T-helper 1 cell treated with Interleukin-12 subunit alpha and Interleukin-12 subunit beta and Interleukin-4 antibody, amounts not matched to agents 30 μg/mL and 1 μg/mL, for 36 hours (primary cell): ENCODE measurements at regions not wholly inside any gene's neighbourhood (a gene's known extent, or its start where the extent isn't known, plus 50 kb on each side); places are given as distances from the start of the nearest gene placed in this dataset.

ENCODE experiments used
- H3K27ac Mint-ChIP-seq: one replicate; pipeline ENCODE4 v1.8.0; 2021; ENCODE audit warnings: mild to moderate bottlenecking, mixed read lengths
- H3K27me3 Mint-ChIP-seq: one replicate; pipeline ENCODE4 v1.8.0; 2021; ENCODE audit warnings: low read depth, mixed read lengths
- H3K36me3 Mint-ChIP-seq: one replicate; pipeline ENCODE4 v1.8.0; 2021; ENCODE audit warnings: low read depth, mixed read lengths
- H3K4me1 Mint-ChIP-seq: one replicate; pipeline ENCODE4 v1.8.0; 2021; ENCODE audit warnings: low read depth, mixed read lengths
- H3K4me3 Mint-ChIP-seq: one replicate; pipeline ENCODE4 v1.8.0; 2021; ENCODE audit warnings: mild to moderate bottlenecking, moderate library complexity, mixed read lengths
- H3K9me3 Mint-ChIP-seq: one replicate; pipeline ENCODE4 v1.8.0; 2021; ENCODE audit warnings: mixed read lengths

- H3K4me1 Mint-ChIP-seq = no peaks in the 10 kb centered on the region
- H3K9me3 Mint-ChIP-seq = no peaks in the 10 kb centered on the region
- H3K27me3 Mint-ChIP-seq = no peaks in the 10 kb centered on the region
- no peak overlapping the region for H3K4me3 Mint-ChIP-seq
- no peaks in the 10 kb centered on the region for H3K36me3 Mint-ChIP-seq
- no peak overlapping the region for H3K27ac Mint-ChIP-seq
Measured at GRCh38 chr7:46192271-46192670, 271.2 kb upstream of the IGFBP3 start.

GRCh38 chr7:46191776-46192175 lies 270.7 kb upstream of the IGFBP3 start:
- Mint-ChIP-seq H3K27me3 (no peaks in the 10 kb centered on the region), H3K9me3 (no peaks in the 10 kb centered on the region)

GRCh38 chr7:46191296-46191695 lies 270.2 kb upstream of the IGFBP3 start:
- Mint-ChIP-seq H3K27me3 (no peaks in the 10 kb centered on the region), H3K4me1 (no peaks in the 10 kb centered on the region)

More at GRCh38 chr7:46191776-46192175, 270.7 kb upstream of the IGFBP3 start:
- Mint-ChIP-seq H3K27ac (no peak overlapping the region), H3K4me3 (no peak overlapping the region), H3K36me3 (no peaks in the 10 kb centered on the region), H3K4me1 (no peaks in the 10 kb centered on the region)

GRCh38 chr7:46189255-46189790 lies 268.3 kb upstream of the IGFBP3 start:
- Mint-ChIP-seq H3K4me3 (no peak overlapping the region), H3K9me3 (peaks cover 3% of the 10 kb centered on the region), H3K27me3 (no peaks in the 10 kb centered on the region), H3K4me1 (no peaks in the 10 kb centered on the region), H3K27ac (no peak overlapping the region), H3K36me3 (no peaks in the 10 kb centered on the region)

More at GRCh38 chr7:46191296-46191695, 270.2 kb upstream of the IGFBP3 start:
- no peaks in the 10 kb centered on the region for H3K9me3 Mint-ChIP-seq
- H3K27ac Mint-ChIP-seq = no peak overlapping the region
- H3K4me3 Mint-ChIP-seq = no peak overlapping the region
- no peaks in the 10 kb centered on the region for H3K36me3 Mint-ChIP-seq

GRCh38 chr7:46186131-46186530 lies 265.1 kb upstream of the IGFBP3 start:
- Mint-ChIP-seq H3K36me3 (no peaks in the 10 kb centered on the region), H3K27ac (no peak overlapping the region), H3K4me3 (no peak overlapping the region), H3K9me3 (peaks cover 3% of the 10 kb centered on the region), H3K4me1 (no peaks in the 10 kb centered on the region), H3K27me3 (no peaks in the 10 kb centered on the region)

- no peaks in the 10 kb centered on the region for H3K4me1 Mint-ChIP-seq
- no peak overlapping the region for H3K27ac Mint-ChIP-seq
- no peaks in the 10 kb centered on the region for H3K36me3 Mint-ChIP-seq
- H3K27me3 Mint-ChIP-seq = no peaks in the 10 kb centered on the region
- no peaks in the 10 kb centered on the region for H3K9me3 Mint-ChIP-seq
- no peak overlapping the region for H3K4me3 Mint-ChIP-seq
Measured at GRCh38 chr7:46179061-46179610, 258.1 kb upstream of the IGFBP3 start.

DNA sequence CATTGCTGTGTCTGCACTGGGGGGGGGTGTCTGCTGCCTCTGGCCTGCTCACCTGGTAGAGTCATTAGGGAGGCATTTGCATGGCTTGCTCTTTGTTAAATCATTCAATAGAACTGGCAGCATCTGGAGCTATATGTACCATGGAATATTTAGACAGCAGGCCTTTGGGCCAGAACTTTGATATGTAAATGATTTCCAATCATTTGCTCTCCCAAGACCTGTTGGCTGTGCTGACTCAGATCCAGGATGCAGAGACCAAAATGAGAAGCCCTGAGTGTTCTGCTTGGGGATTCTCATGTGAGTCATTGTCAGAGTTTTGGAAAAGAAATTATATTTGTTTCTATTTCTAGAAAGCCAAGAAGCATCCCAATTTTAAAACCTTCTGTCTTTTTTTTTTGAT lies 257.6 kb upstream of the IGFBP3 start:
- no peaks in the 10 kb centered on the region for H3K27me3 Mint-ChIP-seq
- no peaks in the 10 kb centered on the region for H3K36me3 Mint-ChIP-seq
- H3K4me3 Mint-ChIP-seq = no peak overlapping the region
- no peak overlapping the region for H3K27ac Mint-ChIP-seq
- H3K9me3 Mint-ChIP-seq = no peaks in the 10 kb centered on the region
- no peaks in the 10 kb centered on the region for H3K4me1 Mint-ChIP-seq

DNA sequence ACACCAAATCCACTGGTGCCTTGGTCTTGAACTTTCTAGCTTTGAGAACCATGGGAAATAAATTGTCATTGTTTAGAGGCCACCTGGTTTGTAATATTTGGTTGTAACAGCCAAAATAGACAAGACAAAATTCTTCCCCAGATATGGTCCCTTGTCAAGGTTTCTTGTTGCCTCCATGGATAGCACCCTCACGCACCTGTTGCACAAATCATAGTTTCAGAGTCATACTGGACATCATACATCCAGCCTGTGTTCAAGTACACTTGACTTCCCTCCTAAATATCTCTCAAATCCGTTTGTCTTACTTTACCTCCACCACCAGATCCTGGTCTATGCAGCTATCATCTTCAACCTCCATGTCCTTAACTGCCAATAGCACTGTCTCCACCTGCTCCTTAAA lies 256.7 kb upstream of the IGFBP3 start:
- no peaks in the 10 kb centered on the region for H3K27me3 Mint-ChIP-seq
- no peaks in the 10 kb centered on the region for H3K4me1 Mint-ChIP-seq
- H3K4me3 Mint-ChIP-seq = no peak overlapping the region
- H3K27ac Mint-ChIP-seq = no peak overlapping the region
- no peaks in the 10 kb centered on the region for H3K9me3 Mint-ChIP-seq
- H3K36me3 Mint-ChIP-seq = no peaks in the 10 kb centered on the region

- Mint-ChIP-seq H3K36me3 (no peaks in the 10 kb centered on the region), H3K27me3 (no peaks in the 10 kb centered on the region), H3K4me1 (no peaks in the 10 kb centered on the region), H3K27ac (no peak overlapping the region), H3K9me3 (no peaks in the 10 kb centered on the region), H3K4me3 (no peak overlapping the region)
Measured at GRCh38 chr7:46175221-46175620, 254.1 kb upstream of the IGFBP3 start.

DNA sequence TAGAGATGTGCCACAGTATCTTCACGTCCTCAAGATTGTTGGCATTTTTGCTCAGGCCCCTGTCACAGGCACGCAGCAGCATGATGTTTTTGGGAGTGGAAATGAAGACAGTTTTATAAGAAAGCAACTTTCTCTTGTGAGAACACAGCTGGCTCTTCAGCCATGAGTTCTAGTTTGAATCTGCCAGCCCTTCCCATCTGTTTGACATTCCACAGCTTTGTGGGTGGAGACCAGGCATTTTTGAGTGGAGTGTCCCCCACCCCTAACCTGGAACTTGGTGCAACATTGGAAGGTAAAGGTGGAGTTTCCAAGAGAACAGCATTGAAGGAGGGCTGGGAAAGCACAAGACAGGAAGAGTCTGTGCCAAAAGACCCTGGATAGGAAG lies 253.1 kb upstream of the IGFBP3 start:
- no peaks in the 10 kb centered on the region for H3K4me1 Mint-ChIP-seq
- H3K4me3 Mint-ChIP-seq = no peak overlapping the region
- H3K27me3 Mint-ChIP-seq = no peaks in the 10 kb centered on the region
- H3K27ac Mint-ChIP-seq = no peak overlapping the region
- H3K9me3 Mint-ChIP-seq = no peaks in the 10 kb centered on the region
- H3K36me3 Mint-ChIP-seq = no peaks in the 10 kb centered on the region

- Mint-ChIP-seq H3K4me1 (no peaks in the 10 kb centered on the region), H3K27ac (no peak overlapping the region), H3K36me3 (no peaks in the 10 kb centered on the region), H3K27me3 (no peaks in the 10 kb centered on the region), H3K9me3 (no peaks in the 10 kb centered on the region), H3K4me3 (no peak overlapping the region)
Measured at GRCh38 chr7:46173476-46174195, 252.6 kb upstream of the IGFBP3 start.

DNA sequence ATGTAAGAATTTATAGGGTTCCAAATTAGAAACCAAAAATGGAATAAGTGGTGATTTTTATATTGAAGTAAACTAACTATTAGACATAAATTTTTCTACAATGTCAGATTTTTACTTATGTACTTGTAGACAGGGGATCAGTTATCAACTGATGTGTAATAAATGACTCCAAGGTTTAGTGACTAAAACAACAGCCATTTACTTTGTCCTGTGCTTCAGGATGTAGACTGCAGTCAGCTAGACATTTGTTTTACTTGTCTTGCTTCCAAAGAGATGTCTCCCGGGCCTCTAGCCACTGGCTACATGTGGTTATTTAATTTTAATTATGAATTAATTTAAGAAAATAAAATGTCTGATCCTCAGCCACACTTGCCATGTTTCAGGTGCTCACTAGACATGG lies 249.7 kb upstream of the IGFBP3 start:
- no peaks in the 10 kb centered on the region for H3K4me1 Mint-ChIP-seq
- no peaks in the 10 kb centered on the region for H3K36me3 Mint-ChIP-seq
- H3K27me3 Mint-ChIP-seq = no peaks in the 10 kb centered on the region
- H3K27ac Mint-ChIP-seq = no peak overlapping the region
- no peak overlapping the region for H3K4me3 Mint-ChIP-seq
- H3K9me3 Mint-ChIP-seq = no peaks in the 10 kb centered on the region

DNA sequence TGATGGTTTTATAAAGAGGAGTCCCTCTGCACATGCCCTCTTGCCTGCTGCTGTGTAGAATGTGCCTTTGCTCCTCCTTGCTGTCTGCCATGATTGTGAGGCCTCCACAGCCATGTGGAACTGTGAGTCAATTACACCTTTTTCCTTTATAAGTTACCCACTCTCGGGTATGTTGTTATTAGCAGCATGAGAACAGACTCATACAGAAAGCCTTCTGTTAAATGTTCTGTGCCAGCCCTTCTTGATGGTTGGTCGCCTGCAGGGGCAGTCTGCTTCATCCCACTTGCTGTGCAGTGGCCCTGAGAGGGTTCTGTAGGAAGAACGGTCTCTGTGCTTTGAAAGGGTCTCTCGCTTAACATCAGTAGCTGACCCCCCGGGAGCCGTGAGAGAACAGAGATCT lies 248.9 kb upstream of the IGFBP3 start:
- H3K27ac Mint-ChIP-seq = no peak overlapping the region
- H3K36me3 Mint-ChIP-seq = no peaks in the 10 kb centered on the region
- no peaks in the 10 kb centered on the region for H3K27me3 Mint-ChIP-seq
- H3K9me3 Mint-ChIP-seq = no peaks in the 10 kb centered on the region
- no peak overlapping the region for H3K4me3 Mint-ChIP-seq
- H3K4me1 Mint-ChIP-seq = no peaks in the 10 kb centered on the region

DNA sequence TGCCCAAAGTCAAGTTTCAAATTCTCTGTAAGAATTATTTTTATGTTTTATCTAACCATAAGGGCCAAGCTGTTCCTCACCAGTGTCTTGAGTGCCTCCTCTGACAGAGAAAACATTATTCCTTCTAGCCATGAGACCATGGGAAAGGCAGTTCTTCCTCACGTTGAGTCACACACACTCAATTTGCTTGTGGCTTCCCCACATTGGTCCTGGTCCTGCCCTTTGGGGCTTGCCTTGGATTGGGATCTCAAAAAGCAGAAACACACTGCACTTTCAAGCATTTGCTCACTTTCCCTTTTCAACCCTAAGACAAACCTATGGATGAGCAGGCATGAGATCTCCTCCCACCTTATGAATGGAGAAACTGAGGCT lies 248.3 kb upstream of the IGFBP3 start:
- no peaks in the 10 kb centered on the region for H3K36me3 Mint-ChIP-seq
- no peaks in the 10 kb centered on the region for H3K27me3 Mint-ChIP-seq
- no peaks in the 10 kb centered on the region for H3K4me1 Mint-ChIP-seq
- H3K9me3 Mint-ChIP-seq = no peaks in the 10 kb centered on the region
- no peak overlapping the region for H3K27ac Mint-ChIP-seq
- no peak overlapping the region for H3K4me3 Mint-ChIP-seq

- Mint-ChIP-seq H3K4me1 (no peaks in the 10 kb centered on the region), H3K36me3 (no peaks in the 10 kb centered on the region), H3K9me3 (no peaks in the 10 kb centered on the region), H3K27ac (no peak overlapping the region), H3K4me3 (no peak overlapping the region), H3K27me3 (no peaks in the 10 kb centered on the region)
Measured at GRCh38 chr7:46168671-46169383, 247.8 kb upstream of the IGFBP3 start.
